Cerebellar cortex (tissue), 1 donor: ENCODE measurements at regions not wholly inside any gene's neighbourhood (a gene's known extent, or its start where the extent isn't known, plus 50 kb on each side); places are given as distances from the start of the nearest gene placed in this dataset.

ENCODE experiments used
- DNase-seq: peaks from one replicate; pipeline ENCODE4 v3.0.0-alpha.2; 2015; ENCODE audit warnings: low spot score

- DNase-seq: no peak
Observed at GRCh38 chr14:71467361-71467811, 464.8 kb upstream of the RGS6 start.

GRCh38 chr14:71468701-71469100 lies 463.5 kb upstream of the RGS6 start:
- no peak for DNase-seq

GRCh38 chr14:71469643-71470335 lies 462.4 kb upstream of the RGS6 start:
- no peak for DNase-seq

GRCh38 chr14:71471634-71472355 lies 460.4 kb upstream of the RGS6 start:
- DNase-seq: no peak

- DNase-seq: no peak
Observed at GRCh38 chr14:71472356-71473340, 459.6 kb upstream of the RGS6 start.

GRCh38 chr14:71473843-71474242 lies 458.4 kb upstream of the RGS6 start:
- no peak for DNase-seq

GRCh38 chr14:71474301-71475265 lies 457.6 kb upstream of the RGS6 start:
- DNase-seq: peak; percentile 60

GRCh38 chr14:71475916-71476315 lies 456.3 kb upstream of the RGS6 start:
- DNase-seq: no peak

- DNase-seq: no peak
Observed at GRCh38 chr14:71478542-71478941, 453.7 kb upstream of the RGS6 start.

- DNase-seq: no peak
Observed at GRCh38 chr14:71481021-71481654, 451.1 kb upstream of the RGS6 start.

- DNase-seq: no peak
Observed at GRCh38 chr14:71482671-71483070, 449.6 kb upstream of the RGS6 start.

- DNase-seq: no peak
Observed at GRCh38 chr14:71483154-71483553, 449.1 kb upstream of the RGS6 start.

- DNase-seq: no peak
Observed at GRCh38 chr14:71485833-71486232, 446.4 kb upstream of the RGS6 start.

GRCh38 chr14:71486279-71486678 lies 445.9 kb upstream of the RGS6 start:
- no peak for DNase-seq

GRCh38 chr14:71487449-71487848 lies 444.8 kb upstream of the RGS6 start:
- DNase-seq: no peak

- DNase-seq: no peak
Observed at GRCh38 chr14:71487941-71488340, 444.3 kb upstream of the RGS6 start.

GRCh38 chr14:71488703-71489191 lies 443.5 kb upstream of the RGS6 start:
- no peak for DNase-seq

GRCh38 chr14:71489742-71490141 lies 442.5 kb upstream of the RGS6 start:
- no peak for DNase-seq

GRCh38 chr14:71491931-71492330 lies 440.3 kb upstream of the RGS6 start:
- peak; percentile 53 for DNase-seq

GRCh38 chr14:71492346-71492745 lies 439.9 kb upstream of the RGS6 start:
- DNase-seq: no peak
